Testis (tissue), 2 donors: ENCODE measurements at regions not wholly inside any gene's neighbourhood (a gene's known extent, or its start where the extent isn't known, plus 50 kb on each side); places are given as distances from the start of the nearest gene placed in this dataset.

Experiments used
- CTCF ChIP-seq, 3 experiments: fragments of 450-650 bp in 2 of 3; fragments of 200-600 bp in 1 of 3; sonication (generic) in 1 of 3; IDR thresholded peaks; one replicate each; pipeline ENCODE4 v1.5.1; 2016 to 2019; ENCODE audit warnings: antibody characterized with exemption in 3 of 3, mild to moderate bottlenecking in 2 of 3, moderate library complexity in 1 of 3
- POLR2A ChIP-seq: fragments of 450-650 bp; IDR thresholded peaks from one replicate; pipeline ENCODE4 v1.6.1; 2017; ENCODE audit warnings: antibody characterized with exemption, mild to moderate bottlenecking, moderate library complexity

GRCh38 chr5:3339092-3339797 is 256.4 kb upstream of the IRX1 start:
- no peak for TF ChIP-seq POLR2A
- no peak for TF ChIP-seq CTCF (IDR thresholded peaks at IDR 0.05)
